GM21515 (cell line): ENCODE measurements at regions not wholly inside any gene's neighbourhood (a gene's known extent, or its start where the extent isn't known, plus 50 kb on each side); places are given as distances from the start of the nearest gene placed in this dataset.
"Not testable (repeated sequence)": the region's sequence is repeated elsewhere in the genome, so short reads cannot be mapped to it uniquely, and the experiment has no call there.

Experiments used
- ATAC-seq: cut with Tn5 transposase; IDR thresholded peaks from one replicate; pipeline ENCODE4 v1.9.1; 2021; ENCODE audit not compliant: unreplicated experiment

DNA sequence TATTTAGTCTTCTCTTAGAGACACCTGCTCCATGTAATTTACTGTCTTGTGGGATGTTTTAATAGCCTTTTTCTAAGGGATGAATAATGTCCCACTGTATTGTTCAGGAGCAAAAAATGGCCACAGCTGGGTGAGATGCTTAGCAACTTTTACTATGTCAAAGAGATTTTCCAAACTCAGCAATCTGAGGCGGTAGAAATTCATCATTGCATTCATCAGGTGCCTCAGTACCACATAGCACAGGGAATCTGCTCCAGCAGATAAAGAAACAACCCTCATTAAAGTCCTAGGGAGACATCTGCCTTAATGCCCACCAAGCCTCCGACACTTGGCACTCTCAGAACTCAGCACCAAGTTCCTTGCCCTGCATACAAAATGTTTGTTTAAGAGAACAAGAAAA, 266.9 kb downstream of the SIPA1L2 start:
- ATAC-seq, result no peak

GRCh38 chr1:232357416-232357815, 272.5 kb downstream of the SIPA1L2 start:
- ATAC-seq, result no peak

GRCh38 chr1:232355162-232356006, 274.5 kb downstream of the SIPA1L2 start:
- ATAC-seq, result no peak

- no peak for ATAC-seq
These were observed 276.9 kb downstream of the SIPA1L2 start for GRCh38 chr1:232353001-232353400.

GRCh38 chr1:232352366-232352765, 277.6 kb downstream of the SIPA1L2 start:
- no peak for ATAC-seq

DNA sequence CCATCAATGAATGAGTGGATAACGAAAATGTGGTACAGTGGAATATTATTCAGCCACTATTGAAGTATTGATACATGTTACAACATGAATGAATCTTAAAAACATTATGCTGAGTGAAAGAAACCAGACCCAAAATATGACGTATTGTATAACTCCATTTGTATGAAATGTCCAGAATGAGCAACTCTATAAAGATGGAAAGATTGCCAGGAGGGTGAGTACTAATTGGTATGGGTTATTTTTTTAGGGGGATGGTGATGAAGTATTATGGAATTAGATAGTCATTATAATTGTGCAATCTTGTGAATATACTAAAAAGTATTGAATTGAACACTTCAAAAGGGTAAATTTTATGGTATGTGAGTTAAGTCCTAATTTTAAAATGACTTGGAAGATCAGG, 278.6 kb downstream of the SIPA1L2 start:
- no peak for ATAC-seq

DNA sequence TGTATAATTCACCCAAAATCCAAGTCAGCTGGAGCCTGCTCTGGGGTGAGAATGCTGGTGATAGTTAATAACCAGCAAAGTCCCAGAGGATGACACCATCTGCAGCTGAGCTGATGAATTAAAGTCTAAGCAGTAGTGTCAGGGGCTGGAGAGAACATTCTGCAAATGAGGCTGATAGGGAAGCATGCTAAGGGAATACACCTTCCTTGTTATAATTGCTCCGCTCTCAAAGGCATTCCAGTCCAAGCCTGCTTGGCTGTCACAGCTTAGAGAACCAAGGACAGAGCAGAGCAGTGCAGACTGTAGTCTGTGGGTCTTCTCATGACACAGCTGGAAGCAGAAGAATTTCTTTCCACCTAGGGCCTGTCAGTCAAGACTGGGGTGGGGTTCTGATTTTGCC, 283.1 kb downstream of the SIPA1L2 start:
- ATAC-seq, result no peak

- ATAC-seq, result no peak
These were observed 285.0 kb downstream of the SIPA1L2 start for GRCh38 chr1:232344791-232345399.

GRCh38 chr1:232344186-232344585, 285.7 kb downstream of the SIPA1L2 start:
- not testable (repeated sequence) for ATAC-seq

GRCh38 chr1:232340446-232340845, 289.5 kb downstream of the SIPA1L2 start:
- ATAC-seq, result no peak

- no peak for ATAC-seq
These were observed 290.9 kb downstream of the SIPA1L2 start for GRCh38 chr1:232339073-232339472.

- no peak for ATAC-seq
These were observed 294.1 kb downstream of the SIPA1L2 start for GRCh38 chr1:232335741-232336293.

DNA sequence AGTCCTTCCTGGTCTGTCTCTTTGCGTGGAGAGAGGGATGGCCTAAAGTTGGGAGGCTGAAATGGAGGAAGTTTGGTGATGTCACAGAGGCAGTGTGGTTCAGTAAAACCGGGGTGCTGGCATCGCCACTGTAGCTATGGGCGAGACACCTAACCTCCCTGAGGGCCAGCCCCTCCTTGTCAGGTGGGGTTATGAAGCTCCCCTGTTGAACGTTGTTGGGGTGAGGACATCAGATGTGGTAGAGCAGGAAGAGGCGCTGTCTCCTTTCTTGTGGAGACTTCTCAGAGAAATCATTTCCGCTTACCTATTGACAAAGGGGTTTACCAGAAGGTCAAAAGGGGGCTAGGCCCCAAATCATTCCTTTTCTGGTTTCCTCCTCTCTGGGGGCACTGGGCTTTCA, 294.7 kb downstream of the SIPA1L2 start:
- ATAC-seq, result no peak

DNA sequence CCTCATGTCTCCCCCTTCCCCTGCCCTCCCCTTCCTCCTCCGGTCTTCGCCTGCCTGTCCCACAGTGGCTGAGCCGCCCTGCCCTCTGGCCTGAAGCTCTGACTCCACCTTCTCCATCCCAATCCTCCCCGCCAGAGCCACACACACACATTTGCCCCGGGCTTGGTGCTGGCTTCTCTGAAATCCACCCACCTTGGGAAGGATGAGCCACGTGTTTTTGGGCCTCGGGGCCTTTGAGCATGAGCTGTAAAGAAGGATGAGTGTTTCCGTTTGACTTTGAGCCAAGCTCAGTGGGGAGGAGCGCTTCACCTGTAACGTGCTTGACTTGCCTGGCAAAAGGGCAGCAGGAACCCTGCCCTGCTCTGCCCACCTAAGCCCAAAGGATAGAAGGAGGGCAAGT, 295.1 kb downstream of the SIPA1L2 start:
- ATAC-seq, result no peak

DNA sequence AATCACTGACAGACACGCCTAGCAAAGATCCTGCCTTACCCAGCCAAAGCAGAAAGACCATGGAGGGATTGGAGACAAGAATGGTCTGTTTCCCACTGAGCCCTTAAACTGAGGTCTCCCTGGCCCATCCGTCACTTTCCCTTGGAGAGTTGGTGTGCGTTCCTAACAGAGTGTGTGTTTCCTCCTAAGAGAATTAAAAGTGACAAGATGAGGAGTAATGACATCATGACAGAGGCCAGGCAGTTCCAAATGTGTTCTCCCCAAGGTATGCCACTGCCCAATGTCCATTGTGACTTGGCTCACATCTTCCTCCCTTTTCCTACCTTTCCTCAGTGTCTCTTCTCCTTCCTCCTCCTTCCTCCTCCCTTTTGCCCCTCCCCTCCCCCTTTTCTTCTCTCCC, 295.7 kb downstream of the SIPA1L2 start:
- ATAC-seq, result no peak

DNA sequence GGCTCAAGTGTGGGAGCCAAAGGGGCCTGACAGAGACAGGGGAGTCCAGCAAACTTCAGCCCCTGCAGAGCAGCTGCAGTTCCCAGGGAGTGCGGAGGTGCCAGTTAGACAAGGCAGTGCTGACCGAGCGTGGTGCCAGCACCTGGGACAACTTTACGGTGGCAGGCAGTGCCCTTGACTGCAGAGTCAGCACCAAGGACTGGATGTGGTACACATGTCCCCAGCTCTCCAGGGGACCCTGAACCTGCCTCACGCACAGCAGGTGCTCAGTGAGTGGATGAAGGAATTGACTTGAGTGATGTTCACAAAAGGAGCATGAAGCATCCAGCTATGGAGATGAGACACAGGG, 296.5 kb downstream of the SIPA1L2 start:
- no peak for ATAC-seq

DNA sequence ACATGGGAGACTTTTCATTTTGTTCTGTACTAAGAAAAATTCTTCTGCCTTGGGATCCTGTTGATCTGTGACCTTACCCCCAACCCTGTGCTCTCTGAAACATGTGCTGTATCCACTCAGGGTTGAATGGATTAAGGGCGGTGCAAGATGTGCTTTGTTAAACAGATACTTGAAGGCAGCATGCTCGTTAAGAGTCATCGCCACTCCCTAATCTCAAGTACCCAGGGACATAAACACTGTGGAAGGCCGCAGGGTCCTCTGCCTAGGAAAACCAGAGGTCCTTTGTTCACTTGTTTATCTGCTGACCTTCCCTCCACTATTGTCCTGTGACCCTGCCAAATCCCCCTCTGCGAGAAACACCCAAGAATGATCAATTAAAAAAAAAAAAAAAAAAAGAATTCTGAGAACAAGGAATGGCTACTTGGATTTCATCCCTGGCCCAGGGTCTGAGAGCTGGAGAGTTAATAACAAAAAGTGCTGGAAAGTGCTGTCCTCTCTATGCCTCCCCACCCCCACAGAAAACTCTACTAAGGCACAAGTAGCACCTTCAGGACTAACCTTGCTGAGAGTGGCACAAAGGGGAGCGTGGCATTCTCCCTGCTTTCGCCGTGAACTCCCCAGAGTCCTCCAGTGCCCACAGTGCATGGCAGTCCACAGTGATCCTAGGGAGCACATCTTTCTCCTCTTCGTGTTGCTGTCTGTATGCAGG, 297.1 kb downstream of the SIPA1L2 start:
- not testable (repeated sequence) for ATAC-seq

DNA sequence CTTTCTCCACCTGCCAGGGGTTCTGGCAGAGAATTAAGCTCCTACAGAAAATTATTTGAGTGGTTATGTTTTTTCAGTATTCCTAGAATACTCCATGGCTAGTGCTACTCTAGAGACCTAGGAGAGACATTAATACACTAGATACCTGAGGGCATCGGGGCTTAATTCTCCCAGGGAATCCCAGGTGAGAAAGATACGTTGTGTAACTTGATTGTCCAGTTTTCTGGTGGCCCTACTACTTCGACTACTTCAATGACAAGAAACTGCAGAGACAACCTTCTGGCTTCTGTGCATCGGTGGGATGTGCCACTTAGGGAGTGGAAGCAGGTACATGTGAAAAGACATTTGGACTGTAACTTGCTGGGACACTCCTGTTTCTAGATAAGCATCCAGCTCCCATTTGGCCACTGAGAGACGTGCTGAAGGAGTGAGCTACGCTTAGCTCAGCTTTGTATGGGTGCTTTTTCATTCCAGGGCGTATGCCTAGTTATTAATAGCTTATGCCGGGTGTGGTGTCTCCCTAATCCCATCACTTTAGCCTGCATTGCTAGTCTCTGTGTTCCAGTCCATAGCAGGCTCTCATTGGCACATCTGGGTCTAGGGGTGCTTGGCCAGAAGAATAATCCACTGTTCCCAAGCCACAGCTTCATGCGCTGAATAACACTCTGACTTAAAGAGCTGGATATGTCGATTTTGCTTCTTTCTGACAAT, 300.7 kb downstream of the SIPA1L2 start:
- no peak for ATAC-seq

GRCh38 chr1:232328486-232329102, 301.3 kb downstream of the SIPA1L2 start:
- no peak for ATAC-seq

DNA sequence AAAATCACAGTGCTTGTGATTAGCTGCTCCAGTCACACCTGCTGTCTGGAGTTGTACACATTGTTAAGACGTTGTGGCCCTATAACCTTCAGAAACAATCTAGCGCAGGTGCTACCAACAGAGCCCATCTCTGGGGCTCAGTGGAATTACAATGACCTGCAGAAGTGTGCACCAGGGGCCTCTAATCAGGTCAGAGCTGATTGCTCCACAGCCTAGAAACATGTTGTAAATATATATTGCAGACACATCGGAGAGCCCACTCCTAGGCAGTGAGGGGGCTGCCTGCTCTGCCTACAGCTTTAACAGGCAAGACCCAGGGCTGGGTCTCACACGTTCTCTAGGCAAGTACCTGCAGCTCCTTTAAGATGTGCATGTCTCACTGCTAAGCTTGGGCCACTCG, 302.0 kb downstream of the SIPA1L2 start:
- ATAC-seq, result no peak

DNA sequence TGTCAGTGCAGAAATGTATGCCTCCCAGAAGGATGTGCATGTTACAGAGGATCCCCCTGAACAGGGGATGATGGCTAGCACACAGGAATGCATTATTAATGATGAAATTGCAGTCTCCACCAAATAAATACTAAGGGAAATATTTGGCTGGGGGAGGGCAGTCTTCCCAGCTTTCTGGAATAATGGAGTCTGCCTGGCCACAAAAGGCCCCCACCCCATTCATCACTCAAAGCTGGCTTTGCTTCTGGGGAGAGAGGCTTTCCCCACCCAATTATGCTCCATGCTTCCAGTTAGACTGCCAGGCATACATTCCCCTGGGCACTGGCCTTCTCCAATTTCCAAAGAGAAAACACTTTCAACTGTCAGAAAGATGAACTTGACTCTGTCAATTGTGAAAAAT, 302.7 kb downstream of the SIPA1L2 start:
- no peak for ATAC-seq
